ENCODE measurements at regions not wholly inside any gene's neighbourhood (a gene's known extent, or its start where the extent isn't known, plus 50 kb on each side); places are given as distances from the start of the nearest gene placed in this dataset.
"Not testable (repeated sequence)": the region's sequence is repeated elsewhere in the genome, so short reads cannot be mapped to it uniquely, and the experiment has no call there.

GRCh38 chr14:89661392-89661791 lies 244.4 kb upstream of the FOXN3 start:
- H3K4me1 Mint-ChIP-seq (ENCODE audit: unreplicated experiment): peaks cover 7% of the 10 kb centered on the region
- H3K9me3 Mint-ChIP-seq: peaks cover 24% of the 10 kb centered on the region
- peaks cover 3% of the 10 kb centered on the region for H3K36me3 Mint-ChIP-seq
- H3K4me3 Mint-ChIP-seq: no peak overlapping the region
- H3K27ac Mint-ChIP-seq: peak overlapping the region; percentile 21
- no peak for TF ChIP-seq CTCF (conservative IDR thresholded peaks at IDR 0.05)
- H3K27me3 Mint-ChIP-seq: no peaks in the 10 kb centered on the region
- DNase-seq (ENCODE audit: extremely low spot score, unreplicated experiment): no peak

- not testable (repeated sequence) for H3K4me1 Mint-ChIP-seq (ENCODE audit: unreplicated experiment); H3K4me3 Mint-ChIP-seq; H3K27ac Mint-ChIP-seq; H3K27me3 Mint-ChIP-seq; DNase-seq (ENCODE audit: extremely low spot score, unreplicated experiment); H3K36me3 Mint-ChIP-seq
- peaks cover 22% of the 10 kb centered on the region for H3K9me3 Mint-ChIP-seq
Measured at GRCh38 chr14:89660625-89661233, 243.7 kb upstream of the FOXN3 start.

- TF ChIP-seq CTCF (conservative IDR thresholded peaks at IDR 0.05): no peak
- no peak overlapping the region for H3K27ac Mint-ChIP-seq
- no peaks in the 10 kb centered on the region for H3K36me3 Mint-ChIP-seq
- no peak overlapping the region for H3K4me3 Mint-ChIP-seq
- peaks cover 7% of the 10 kb centered on the region for H3K4me1 Mint-ChIP-seq (ENCODE audit: unreplicated experiment)
- H3K9me3 Mint-ChIP-seq: peaks cover 18% of the 10 kb centered on the region
- H3K27me3 Mint-ChIP-seq: no peaks in the 10 kb centered on the region
- no peak for DNase-seq (ENCODE audit: extremely low spot score, unreplicated experiment)
Measured at GRCh38 chr14:89660166-89660565, 243.1 kb upstream of the FOXN3 start.

GRCh38 chr14:89658977-89659670 lies 242.1 kb upstream of the FOXN3 start:
- Mint-ChIP-seq H3K27ac (no peak overlapping the region), H3K4me3 (no peak overlapping the region)

GRCh38 chr14:89657014-89657413 lies 240.0 kb upstream of the FOXN3 start:
- Mint-ChIP-seq H3K9me3 (peaks cover 5% of the 10 kb centered on the region), H3K4me3 (no peak overlapping the region)
- no peak for TF ChIP-seq CTCF (conservative IDR thresholded peaks at IDR 0.05)

More at GRCh38 chr14:89658977-89659670, 242.1 kb upstream of the FOXN3 start:
- TF ChIP-seq CTCF (conservative IDR thresholded peaks at IDR 0.05): no peak
- no peak for DNase-seq (ENCODE audit: extremely low spot score, unreplicated experiment)
- H3K27me3 Mint-ChIP-seq: no peaks in the 10 kb centered on the region
- H3K4me1 Mint-ChIP-seq (ENCODE audit: unreplicated experiment): peaks cover 7% of the 10 kb centered on the region
- no peaks in the 10 kb centered on the region for H3K36me3 Mint-ChIP-seq
- H3K9me3 Mint-ChIP-seq: peaks cover 12% of the 10 kb centered on the region

GRCh38 chr14:89654998-89655397 lies 238.0 kb upstream of the FOXN3 start:
- TF ChIP-seq CTCF (conservative IDR thresholded peaks at IDR 0.05): no peak
- no peak overlapping the region for H3K4me3 Mint-ChIP-seq
- peaks cover 5% of the 10 kb centered on the region for H3K9me3 Mint-ChIP-seq
- no peaks in the 10 kb centered on the region for H3K36me3 Mint-ChIP-seq
- H3K4me1 Mint-ChIP-seq (ENCODE audit: unreplicated experiment): peaks cover 3% of the 10 kb centered on the region
- H3K27ac Mint-ChIP-seq: no peak overlapping the region
- no peak for DNase-seq (ENCODE audit: extremely low spot score, unreplicated experiment)
- H3K27me3 Mint-ChIP-seq: no peaks in the 10 kb centered on the region

More at GRCh38 chr14:89657014-89657413, 240.0 kb upstream of the FOXN3 start:
- Mint-ChIP-seq H3K27ac (no peak overlapping the region), H3K4me1 (ENCODE audit: unreplicated experiment) (peaks cover 7% of the 10 kb centered on the region), H3K36me3 (no peaks in the 10 kb centered on the region), H3K27me3 (no peaks in the 10 kb centered on the region)
- no peak for DNase-seq (ENCODE audit: extremely low spot score, unreplicated experiment)
